Endothelial cell of umbilical vein (primary cell): ENCODE measurements at regions not wholly inside any gene's neighbourhood (a gene's known extent, or its start where the extent isn't known, plus 50 kb on each side); places are given as distances from the start of the nearest gene placed in this dataset.

Source experiments
- BruUV-seq: library from RNA; stranded (reverse); fragments of 400-500 nt; replicated peaks from 2 replicates; lab custom pipeline; 2021; lab: Mats Ljungman, UMichigan
- CTCF ChIA-PET: fragments of 300-600, 350-600 bp; sonication (Branson Sonifier 250); formaldehyde crosslinking; loops from one replicate; lab custom pipeline; 2021; ENCODE audit warnings: antibody characterized with exemption, inconsistent platforms; lab: Charles Lee
- POLR2A ChIA-PET: fragments of 300-600, 350-600 bp; sonication (Branson Sonifier 250); formaldehyde crosslinking; loops from one replicate; lab custom pipeline; 2021; ENCODE audit warnings: antibody characterized with exemption, inconsistent platforms; lab: Charles Lee
- DNase-seq: peaks from one replicate; pipeline ENCODE4 v3.0.0-alpha.2; 2011; ENCODE audit warnings: low read depth, low spot score
- FAIRE-seq: peaks from 2 replicates; lab custom pipeline; 2011; peaks lifted over from hg19 to GRCh38; lab: Jason Lieb, UNC
- H2AFZ ChIP-seq: 2 replicates; pipeline ENCODE4 v1.6.0; 2012; ENCODE audit warnings: low read depth, low read length, control low read depth, inconsistent platforms
- H3K27ac ChIP-seq: 2 replicates; pipeline ENCODE4 v1.5.1; 2011; ENCODE audit warnings: low read depth, mild to moderate bottlenecking, control low read depth, low read length, moderate library complexity; ENCODE audit not compliant: insufficient read depth
- H3K27me3 ChIP-seq, 2 experiments: 2 replicates each; pipeline versions ENCODE4 v1.6.0 to v1.6.1; 2011; ENCODE audit warnings: low read length in 2 of 2, mixed read lengths in 1 of 2; ENCODE audit not compliant: control insufficient read depth in 2 of 2, insufficient read depth in 2 of 2
- H3K36me3 ChIP-seq, 2 experiments: 2 replicates in 1 of 2; 3 replicates in 1 of 2; pipeline ENCODE4 v1.5.1; 2011; ENCODE audit warnings: low read length in 2 of 2, mild to moderate bottlenecking in 1 of 2, moderate library complexity in 1 of 2; ENCODE audit not compliant: control insufficient read depth in 2 of 2, insufficient read depth in 2 of 2; ENCODE audit errors: extremely low read depth in 1 of 2
- H3K4me1 ChIP-seq: 3 replicates; pipeline ENCODE4 v1.5.1; 2011; ENCODE audit warnings: mild to moderate bottlenecking, low read length; ENCODE audit not compliant: control insufficient read depth, insufficient read depth; ENCODE audit errors: extremely low read depth
- H3K4me2 ChIP-seq: 2 replicates; pipeline ENCODE4 v1.6.1; 2011; ENCODE audit warnings: low read length, control low read depth, mixed read lengths; ENCODE audit not compliant: insufficient read depth
- H3K4me3 ChIP-seq, 3 experiments: fragments of 200-600 bp in 1 of 3; sonication (generic), shearing (Covaris generic) in 1 of 3; replicated peaks in 1 of 3; 2 replicates each; pipeline ENCODE4 v1.5.1; 2011 to 2016; ENCODE audit warnings: control low read depth in 3 of 3, low read length in 3 of 3, mild to moderate bottlenecking in 2 of 3, inconsistent platforms in 1 of 3, low read depth in 1 of 3, moderate library complexity in 1 of 3; ENCODE audit not compliant: insufficient read depth in 1 of 3
- H3K79me2 ChIP-seq: 2 replicates; pipeline ENCODE4 v1.6.0; 2012; ENCODE audit warnings: low read length, inconsistent platforms; ENCODE audit not compliant: control insufficient read depth, insufficient read depth
- H3K9ac ChIP-seq: replicated peaks from 2 replicates; pipeline ENCODE3; 2011; ENCODE audit warnings: low read length, control low read depth; ENCODE audit not compliant: insufficient read depth; ENCODE audit errors: extremely low read depth
- H3K9me1 ChIP-seq: replicated peaks from 3 replicates; pipeline ENCODE4 v1.6.0; 2011; ENCODE audit warnings: mild to moderate bottlenecking, low read length; ENCODE audit not compliant: control insufficient read depth, insufficient read depth; ENCODE audit errors: extremely low read depth
- H3K9me3 ChIP-seq: replicated peaks from 2 replicates; pipeline ENCODE4 v1.5.1; 2012; ENCODE audit warnings: low read length, inconsistent platforms; ENCODE audit not compliant: control insufficient read depth, insufficient read depth
- H4K20me1 ChIP-seq: replicated peaks from 2 replicates; pipeline ENCODE3; 2011; ENCODE audit warnings: mild to moderate bottlenecking, low read length; ENCODE audit not compliant: control insufficient read depth, insufficient read depth; ENCODE audit errors: extremely low read depth
- EZH2 ChIP-seq: IDR thresholded peaks from 2 replicates; pipeline ENCODE4 v1.6.1; 2012; ENCODE audit warnings: borderline replicate concordance, low read depth, mild to moderate bottlenecking, moderate library complexity, low read length, inconsistent platforms; ENCODE audit not compliant: severe bottlenecking
- FOS ChIP-seq: IDR thresholded peaks from 2 replicates; pipeline ENCODE4 v1.6.1; 2011; ENCODE audit warnings: mild to moderate bottlenecking, low read length, moderate library complexity, borderline replicate concordance; ENCODE audit not compliant: insufficient read depth
- GATA2 ChIP-seq: IDR thresholded peaks from 2 replicates; pipeline ENCODE4 v1.7.0; 2011; ENCODE audit warnings: low read depth, mild to moderate bottlenecking, moderate library complexity, mixed read lengths, low read length; ENCODE audit not compliant: insufficient read length, insufficient read depth
- JUN ChIP-seq: IDR thresholded peaks from 2 replicates; pipeline ENCODE4 v1.6.1; 2011; ENCODE audit warnings: borderline replicate concordance, low read depth; ENCODE audit not compliant: insufficient read length, insufficient read depth
- MAX ChIP-seq: IDR thresholded peaks from 2 replicates; pipeline ENCODE4 v1.6.1; 2011; ENCODE audit not compliant: insufficient read depth, insufficient read length
- MYC ChIP-seq: IDR thresholded peaks from one replicate; pipeline ENCODE4 v1.6.1; 2011; ENCODE audit warnings: mild to moderate bottlenecking, low read depth, low read length
- POLR2A ChIP-seq: IDR thresholded peaks from 2 replicates; pipeline ENCODE4 v1.6.1; 2012; ENCODE audit warnings: low read depth, mild to moderate bottlenecking, control low read depth, low read length
- POLR2AphosphoS5 ChIP-seq: IDR thresholded peaks from 2 replicates; pipeline ENCODE4 v1.6.1; 2012; ENCODE audit warnings: low read depth, mild to moderate bottlenecking, control low read depth, low read length, moderate library complexity; ENCODE audit not compliant: insufficient read depth
- dilution Hi-C: fragments of 300-500 bp; cut with MboI; formaldehyde crosslinking; loops from one replicate; pipeline ENCODE4 v1.15.0; 2019; ENCODE audit warnings: low sequenced_read_pairs; ENCODE audit not compliant: extremely low pct_ligation_motif_present
- intact Hi-C: fragments of 100-400 bp; cut with micrococcal nuclease; formaldehyde crosslinking; loops from one replicate; pipeline ENCODE4 v1.10.0; 2022
- TF ChIP-seq, protein P1 (sequence below), 2 donors: IDR thresholded peaks; 1 replicate in 1 of 2; 2 replicates in 1 of 2; pipeline ENCODE4 v1.5.1; 2011; ENCODE audit warnings: low read length in 2 of 2, mild to moderate bottlenecking in 2 of 2, moderate library complexity in 2 of 2, control low read depth in 1 of 2, inconsistent platforms in 1 of 2, low read depth in 1 of 2; ENCODE audit not compliant: insufficient read depth in 1 of 2; ENCODE audit errors: extremely low read depth in 1 of 2

- no peaks in the 10 kb centered on the region for H3K79me2 ChIP-seq
- no peak overlapping the region for H3K4me2 ChIP-seq
- no peak overlapping the region for H3K4me3 ChIP-seq
- H3K9me1 ChIP-seq = no peaks in the 10 kb centered on the region
- BruUV-seq = no TSS peak
- no peak for DNase-seq
- H3K4me1 ChIP-seq = no peaks in the 10 kb centered on the region
- TF ChIP-seq MAX = no peak
- no peak for TF ChIP-seq GATA2
- TF ChIP-seq FOS = no peak
- TF ChIP-seq MYC = no peak
- no peak for TF ChIP-seq POLR2A
- TF ChIP-seq POLR2AphosphoS5 = no peak
- TF ChIP-seq EZH2 = no peak
- TF ChIP-seq, protein P1, sequence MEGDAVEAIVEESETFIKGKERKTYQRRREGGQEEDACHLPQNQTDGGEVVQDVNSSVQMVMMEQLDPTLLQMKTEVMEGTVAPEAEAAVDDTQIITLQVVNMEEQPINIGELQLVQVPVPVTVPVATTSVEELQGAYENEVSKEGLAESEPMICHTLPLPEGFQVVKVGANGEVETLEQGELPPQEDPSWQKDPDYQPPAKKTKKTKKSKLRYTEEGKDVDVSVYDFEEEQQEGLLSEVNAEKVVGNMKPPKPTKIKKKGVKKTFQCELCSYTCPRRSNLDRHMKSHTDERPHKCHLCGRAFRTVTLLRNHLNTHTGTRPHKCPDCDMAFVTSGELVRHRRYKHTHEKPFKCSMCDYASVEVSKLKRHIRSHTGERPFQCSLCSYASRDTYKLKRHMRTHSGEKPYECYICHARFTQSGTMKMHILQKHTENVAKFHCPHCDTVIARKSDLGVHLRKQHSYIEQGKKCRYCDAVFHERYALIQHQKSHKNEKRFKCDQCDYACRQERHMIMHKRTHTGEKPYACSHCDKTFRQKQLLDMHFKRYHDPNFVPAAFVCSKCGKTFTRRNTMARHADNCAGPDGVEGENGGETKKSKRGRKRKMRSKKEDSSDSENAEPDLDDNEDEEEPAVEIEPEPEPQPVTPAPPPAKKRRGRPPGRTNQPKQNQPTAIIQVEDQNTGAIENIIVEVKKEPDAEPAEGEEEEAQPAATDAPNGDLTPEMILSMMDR (IDR thresholded peaks at IDR 0.05; ENCODE audit: extremely low read depth in 1 of 2, insufficient read depth in 1 of 2, low read depth in 1 of 2, low read length in 2 of 2) = no peak
- no peak for TF ChIP-seq JUN
- H3K27ac ChIP-seq = no peak overlapping the region
- H3K9me3 ChIP-seq = peaks cover 4% of the 10 kb centered on the region
- H3K9ac ChIP-seq = no peak overlapping the region
- dilution Hi-C loops (no loop called here), intact Hi-C loops (no loop called here)
- ChIA-PET POLR2A (no interaction called here), CTCF (no interaction called here)
- H2AFZ ChIP-seq = no peak overlapping the region
- H3K27me3 ChIP-seq = no peaks in the 10 kb centered on the region
- no peak for FAIRE-seq
- H3K36me3 ChIP-seq = no peaks in the 10 kb centered on the region
- H4K20me1 ChIP-seq = no peaks in the 10 kb centered on the region
These were observed 276.6 kb downstream of the CMPK2 start for GRCh38 chr2:6589150-6589549.
